HG03378 (cell line): ENCODE measurements at regions not wholly inside any gene's neighbourhood (a gene's known extent, or its start where the extent isn't known, plus 50 kb on each side); places are given as distances from the start of the nearest gene placed in this dataset.

Experiments
- ATAC-seq: cut with Tn5 transposase; IDR thresholded peaks from one replicate; pipeline ENCODE4 v1.9.1; 2021; ENCODE audit warnings: mild to moderate bottlenecking, moderate library complexity; ENCODE audit not compliant: unreplicated experiment

DNA sequence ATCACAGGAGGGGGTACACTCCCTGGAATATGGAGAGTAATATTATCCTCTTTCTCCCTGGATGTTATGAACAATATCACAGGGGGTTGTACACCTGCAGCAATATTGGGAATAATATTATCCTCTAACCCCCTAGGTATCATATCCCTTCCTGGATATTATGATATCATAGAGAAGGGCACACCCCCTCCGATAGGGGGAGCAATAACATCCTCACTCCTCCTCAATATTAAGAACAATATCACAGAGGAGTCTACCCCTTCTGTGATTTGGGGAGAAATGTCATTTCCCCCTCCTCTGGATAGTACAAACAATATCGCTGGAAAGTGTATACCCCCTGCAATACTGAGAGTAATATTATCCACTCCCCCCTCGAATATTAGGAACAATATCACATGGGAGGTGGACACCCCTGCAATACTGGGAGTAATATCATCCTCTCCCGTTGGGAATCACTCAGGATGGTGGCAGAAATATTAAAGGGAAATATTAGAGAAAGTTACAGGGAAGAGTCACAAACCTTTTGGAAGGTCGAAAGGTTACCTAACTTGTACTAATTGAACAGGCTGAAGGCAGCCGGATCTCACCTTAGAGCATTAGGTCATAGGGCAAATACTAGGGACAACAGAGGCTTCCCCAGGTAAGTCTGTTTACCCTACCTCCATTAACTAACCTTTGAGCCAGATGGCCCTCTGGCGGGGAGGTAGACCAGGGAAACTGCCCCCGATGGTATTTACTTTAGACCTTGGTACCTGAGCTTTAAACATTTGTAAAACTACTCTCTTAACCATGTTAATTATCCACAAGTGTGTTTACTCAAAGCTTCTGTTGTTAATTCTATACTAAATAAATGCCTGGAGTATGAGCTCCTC lies 57.5 kb upstream of the FREM1 start:
- no peak for ATAC-seq

DNA sequence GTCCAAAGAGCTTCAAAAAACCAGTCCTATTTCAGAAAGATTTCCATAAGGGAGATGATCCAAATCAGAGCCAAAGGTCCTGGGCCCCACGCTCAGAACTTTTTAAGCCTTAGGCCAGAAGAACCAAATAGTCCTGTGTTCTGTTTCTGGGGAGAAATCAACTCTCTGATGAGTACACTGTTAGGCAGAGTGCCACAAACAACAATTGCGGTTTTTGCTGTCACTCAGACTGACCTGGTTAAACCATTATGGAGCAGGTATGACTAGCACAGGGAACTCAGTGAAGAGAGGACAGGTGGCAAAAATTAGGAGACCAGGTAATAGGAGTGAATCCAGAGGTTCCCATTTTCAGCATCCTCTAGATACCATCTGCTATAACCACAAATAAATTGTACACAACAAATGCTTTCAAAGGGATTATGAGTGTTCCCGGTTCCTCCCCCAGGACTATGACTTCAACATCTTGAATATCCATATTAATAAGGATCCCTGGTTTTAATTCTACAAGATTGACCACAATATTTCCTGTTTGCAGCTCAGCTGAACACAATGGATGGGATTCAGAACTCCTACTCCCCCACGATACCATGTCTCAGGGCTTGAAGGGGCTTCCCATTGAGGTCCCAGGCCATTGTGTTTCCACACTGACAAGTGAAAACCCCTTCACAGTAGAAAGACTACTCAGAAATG lies 52.1 kb upstream of the FREM1 start:
- ATAC-seq: no peak

- ATAC-seq: no peak
These were observed 51.3 kb upstream of the FREM1 start for GRCh38 chr9:14961372-14962068.

DNA sequence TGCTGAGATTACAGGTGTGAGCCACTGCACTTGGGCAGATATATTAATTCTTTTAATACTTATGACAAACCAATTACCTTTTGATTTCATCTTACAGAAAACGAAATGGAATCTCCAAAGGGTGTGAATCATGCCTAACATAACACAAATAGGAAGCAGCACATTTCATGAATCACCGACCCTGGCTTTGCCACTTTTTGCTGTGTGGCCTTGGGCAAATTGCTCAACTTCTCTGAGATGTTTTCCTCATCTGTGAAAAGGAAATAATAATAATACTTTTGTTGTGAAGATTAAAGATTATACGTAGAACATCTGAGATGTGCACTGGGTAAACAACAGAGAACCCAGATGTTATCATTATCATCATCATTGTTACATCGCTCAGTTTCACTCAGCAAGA lies 50.7 kb upstream of the FREM1 start:
- no peak for ATAC-seq
